Cerebellar nuclear complex (tissue), 1 donor: ENCODE measurements at regions not wholly inside any gene's neighbourhood (a gene's known extent, or its start where the extent isn't known, plus 50 kb on each side); places are given as distances from the start of the nearest gene placed in this dataset.
"Not testable (repeated sequence)": the region's sequence is repeated elsewhere in the genome, so short reads cannot be mapped to it uniquely, and the experiment has no call there.

Source experiments
- DNase-seq, 2 experiments: peaks; one replicate each; lab custom pipeline; 2025; lab: John Stamatoyannopoulos, UW

DNA sequence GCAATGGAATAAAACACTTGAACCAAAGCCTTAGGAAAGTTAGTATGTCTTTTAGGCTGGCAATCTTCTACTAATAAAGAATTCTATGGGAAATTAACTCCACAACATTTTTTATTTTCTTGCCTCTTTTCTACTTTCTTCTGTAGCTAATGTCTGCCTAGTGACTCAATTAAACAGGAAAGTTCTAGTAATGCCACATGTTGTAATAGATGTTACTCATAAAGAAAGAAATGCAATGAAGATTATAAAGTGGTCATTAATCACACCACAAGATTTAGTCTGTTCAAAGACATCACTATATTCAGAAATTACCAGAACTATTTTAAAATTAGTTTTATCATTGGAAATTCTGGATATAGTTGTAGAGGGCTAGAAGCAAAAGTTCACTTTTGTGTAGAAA is 329.7 kb downstream of the SI start:
- no peak for DNase-seq

DNA sequence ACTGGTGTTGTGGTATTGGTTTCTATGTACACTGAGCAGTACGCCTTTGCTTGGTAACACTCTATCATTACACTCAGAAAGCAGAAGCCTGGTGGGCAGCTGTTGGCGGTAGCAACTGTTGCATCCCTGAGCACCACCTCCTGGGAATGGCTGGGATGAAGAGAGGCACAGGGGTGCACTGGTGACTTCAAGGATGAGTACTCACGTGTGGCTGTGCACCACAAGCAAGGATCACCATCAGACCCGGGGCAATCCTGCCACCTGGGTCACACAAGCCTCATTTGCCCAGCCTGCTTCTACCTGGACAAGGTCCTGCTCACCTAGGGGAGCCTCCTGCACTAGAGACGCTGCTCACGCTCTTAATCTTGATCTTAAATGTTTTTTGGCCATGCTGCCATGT is 336.4 kb downstream of the SI start:
- DNase-seq, result no peak

- DNase-seq, result no peak
Measured at GRCh38 chr3:164737174-164737573, 341.1 kb downstream of the SI start.

- DNase-seq, result no peak
Measured at GRCh38 chr3:164732166-164732565, 346.1 kb downstream of the SI start.

- DNase-seq, result no peak
Measured at GRCh38 chr3:164730815-164731360, 347.4 kb downstream of the SI start.

DNA sequence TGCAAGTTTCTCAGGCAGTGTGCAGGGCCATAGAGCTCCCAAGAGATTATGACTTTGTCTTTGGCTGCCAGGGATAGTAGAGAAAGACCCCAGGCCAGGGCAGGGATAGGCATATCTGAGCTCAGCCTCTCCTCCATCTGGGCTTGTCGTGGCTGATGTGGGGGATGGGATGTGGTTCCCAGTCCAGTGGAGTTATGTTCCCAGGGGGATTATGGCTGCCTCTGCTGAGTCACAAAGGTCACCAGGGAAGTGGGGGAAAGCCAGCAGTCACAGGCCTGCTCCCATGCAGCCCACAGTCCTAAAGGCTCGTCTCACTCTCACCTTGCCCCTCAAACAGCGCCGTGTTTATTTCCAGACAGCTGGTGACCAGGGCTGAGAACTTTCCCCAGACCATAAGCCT is 354.9 kb downstream of the SI start:
- DNase-seq, result no peak

DNA sequence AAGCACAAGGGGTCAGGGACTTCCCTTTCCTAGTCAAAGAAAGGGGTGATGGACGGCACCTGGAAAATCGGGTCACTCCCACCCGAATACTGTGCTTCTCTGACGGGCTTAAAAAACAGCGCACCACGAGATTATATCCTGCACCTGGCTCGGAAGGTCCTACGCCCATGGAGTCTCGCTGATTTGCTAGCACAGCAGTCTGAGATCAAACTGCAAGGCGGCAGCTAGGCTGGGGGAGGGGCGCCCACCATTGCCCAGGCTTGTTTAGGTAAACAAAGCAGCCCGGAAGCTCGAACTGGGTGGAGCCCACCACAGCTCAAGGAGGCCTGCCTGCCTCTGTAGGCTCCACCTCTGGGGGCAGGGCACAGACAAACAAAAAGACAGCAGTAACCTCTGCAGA is 375.5 kb downstream of the SI start:
- DNase-seq, result not testable (repeated sequence)

GRCh38 chr3:164687902-164688301 is 390.4 kb downstream of the SI start:
- no peak for DNase-seq

DNA sequence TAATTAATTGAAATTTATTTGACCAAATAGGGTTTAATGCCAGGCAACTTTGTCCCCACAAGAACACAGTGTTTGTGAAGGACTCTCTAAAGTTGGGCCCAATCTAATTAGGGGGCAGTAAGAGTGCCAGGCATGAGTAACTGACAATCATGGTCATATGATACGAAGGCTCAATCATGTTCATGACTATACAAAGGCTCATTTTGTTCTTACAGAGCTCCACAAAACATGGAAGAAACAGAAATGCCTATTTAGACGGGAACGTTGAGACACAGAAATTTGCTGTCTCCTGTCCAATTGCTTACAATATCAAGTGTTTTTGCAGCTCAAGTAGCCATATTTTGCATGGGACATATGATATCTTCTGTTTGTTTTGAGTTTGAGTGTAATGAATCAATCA is 391.1 kb downstream of the SI start:
- DNase-seq, result no peak

DNA sequence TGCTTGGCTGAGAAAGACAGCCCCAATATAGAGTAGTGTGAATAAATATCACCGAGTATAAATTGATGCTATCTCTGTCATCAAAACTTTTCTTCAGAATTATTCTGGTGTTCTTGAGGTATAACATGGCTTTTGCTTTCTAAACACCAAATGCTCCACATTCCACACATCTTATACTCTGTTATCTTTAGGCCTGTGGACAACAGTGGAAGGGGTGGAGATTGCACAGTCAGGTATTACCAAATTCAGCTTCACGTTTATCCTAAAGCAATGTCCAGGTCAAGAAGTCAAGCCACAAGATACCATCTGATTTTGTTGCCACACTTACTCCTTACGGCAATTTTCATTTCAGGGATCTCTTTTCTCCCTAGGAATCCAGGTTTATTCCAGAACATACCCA is 394.8 kb downstream of the SI start:
- DNase-seq, result no peak

DNA sequence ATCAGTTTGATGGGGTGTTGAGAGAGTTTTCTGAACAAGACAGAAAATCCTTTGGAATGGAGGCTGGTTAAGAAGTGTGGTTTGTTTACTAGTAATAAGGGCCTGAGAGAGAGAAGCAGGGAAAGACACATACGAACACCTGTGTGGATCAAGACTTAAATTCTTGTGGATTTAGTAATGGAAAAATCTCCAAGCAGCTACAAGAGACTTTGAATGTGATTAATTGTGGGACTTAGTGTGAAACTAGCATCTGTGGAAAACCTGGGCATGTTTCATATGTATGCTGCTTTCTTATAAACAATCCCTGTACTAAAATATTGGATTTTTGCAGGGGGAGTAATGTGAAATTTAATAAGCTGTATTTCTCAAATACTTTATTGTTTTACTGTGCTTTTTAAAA is 399.1 kb downstream of the SI start:
- DNase-seq, result no peak

DNA sequence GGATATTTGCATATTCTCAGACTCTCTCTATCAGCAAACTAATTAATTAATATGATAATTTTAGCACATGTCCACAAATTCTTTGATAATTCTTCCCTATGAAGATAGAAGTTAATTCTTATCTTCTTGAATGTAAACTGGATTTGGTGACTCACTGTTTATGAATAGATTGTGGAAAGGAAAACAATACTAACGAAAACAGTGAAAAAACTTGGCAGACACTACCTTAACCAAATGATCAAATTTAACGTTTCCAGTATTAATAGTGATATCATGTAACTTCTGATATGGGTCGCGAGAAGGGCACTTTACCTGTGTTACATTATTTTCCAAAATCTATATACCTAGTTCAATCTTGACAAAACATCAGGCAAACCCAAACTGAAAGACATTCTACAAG is 401.0 kb downstream of the SI start:
- no peak for DNase-seq

DNA sequence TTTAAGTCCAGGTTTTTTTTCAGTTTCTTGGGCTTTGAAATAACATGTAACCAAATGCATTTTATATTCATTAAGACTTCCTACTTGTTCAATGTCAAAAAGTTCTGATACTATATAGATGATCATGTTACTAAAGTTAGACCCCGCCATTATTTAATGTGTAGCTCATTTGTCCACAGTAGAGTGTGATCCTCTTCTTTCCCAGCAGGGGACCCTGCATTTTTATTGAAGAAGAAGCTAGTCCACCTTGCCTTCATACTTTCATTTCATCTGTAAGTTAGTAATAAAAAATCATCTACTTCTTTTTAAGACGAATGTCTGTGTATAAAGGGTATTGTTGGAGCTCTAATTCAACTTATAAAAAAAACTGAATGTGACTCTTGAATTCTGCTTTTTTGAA is 404.6 kb downstream of the SI start:
- no peak for DNase-seq

- no peak for DNase-seq
Measured at GRCh38 chr3:164658125-164658524, 420.2 kb downstream of the SI start.

- DNase-seq, result no peak
Measured at GRCh38 chr3:164657631-164658030, 420.7 kb downstream of the SI start.

DNA sequence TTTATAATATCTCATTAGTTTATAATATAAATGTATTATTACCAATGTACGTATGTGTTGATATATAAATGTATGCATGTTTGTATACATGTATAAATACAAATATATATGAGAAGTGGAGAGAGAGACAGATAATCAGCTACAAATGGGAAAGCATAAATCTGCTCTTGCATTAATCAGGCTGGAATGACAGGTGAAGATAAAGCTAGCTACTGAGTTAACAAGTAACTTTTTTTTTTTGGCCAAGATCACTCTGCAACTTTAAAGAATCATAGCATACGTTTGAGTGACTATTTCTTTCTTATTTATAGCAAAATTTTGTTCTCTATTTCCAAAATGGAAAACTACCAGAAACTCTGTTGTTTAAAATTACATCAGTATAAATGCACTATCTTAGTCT is 422.8 kb downstream of the SI start:
- no peak for DNase-seq

DNA sequence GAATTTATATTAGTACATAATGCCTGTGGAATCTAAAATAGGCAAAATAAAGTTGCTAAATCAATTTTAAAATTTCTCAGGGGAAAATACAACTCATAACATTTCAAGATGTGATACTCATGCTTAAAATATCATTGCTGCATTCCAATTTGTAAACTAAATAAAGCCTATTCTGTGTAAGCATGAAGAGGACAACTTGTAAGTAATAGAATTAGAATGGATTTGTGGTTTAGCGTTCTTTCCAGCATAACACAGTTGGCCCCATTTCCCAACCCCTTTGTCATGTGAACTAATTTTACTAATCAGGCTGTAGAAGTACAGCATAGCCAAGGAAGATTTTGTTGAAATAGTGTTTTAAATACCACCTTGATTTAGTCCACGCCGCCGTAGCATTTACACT is 437.2 kb downstream of the SI start:
- DNase-seq, result no peak

DNA sequence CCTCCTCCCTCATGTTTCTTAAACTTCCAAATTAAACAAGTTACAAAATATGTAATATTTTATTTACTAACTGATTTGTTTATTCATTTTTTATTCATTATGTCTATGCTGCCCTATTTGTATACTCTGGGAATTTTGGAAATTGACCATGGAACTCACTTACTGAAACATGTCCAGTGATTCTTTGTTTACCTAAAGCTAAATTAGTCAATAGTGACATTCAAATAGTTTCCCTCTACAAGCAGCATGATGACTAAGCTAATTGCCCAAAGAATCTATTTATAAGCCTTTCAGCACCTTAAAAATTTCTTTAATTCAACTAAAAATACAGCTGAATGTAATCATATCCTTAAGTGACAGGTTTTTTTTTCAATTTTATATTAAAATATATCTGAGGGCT is 437.7 kb downstream of the SI start:
- DNase-seq, result no peak

DNA sequence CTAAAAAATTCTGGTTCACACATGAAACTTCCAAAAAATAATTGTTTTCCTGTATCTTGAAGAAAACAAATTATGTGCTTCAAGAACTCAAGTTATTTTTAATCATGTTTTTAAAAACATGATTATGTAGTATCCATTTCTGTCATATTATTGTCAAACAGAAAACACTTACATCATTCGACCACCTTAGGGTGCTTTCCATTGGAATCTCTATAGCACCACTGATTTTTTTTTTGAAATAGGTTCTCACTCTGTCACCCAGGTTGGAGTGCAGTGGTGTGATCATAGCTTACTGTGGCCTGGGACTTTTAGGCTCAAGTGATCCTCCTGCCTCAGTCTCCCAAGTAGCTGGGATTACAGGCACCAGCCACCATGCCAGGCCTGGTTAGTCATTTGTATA is 457.3 kb downstream of the SI start:
- DNase-seq, result no peak

GRCh38 chr3:164620423-164620822 is 457.9 kb downstream of the SI start:
- no peak for DNase-seq

GRCh38 chr3:164612751-164613150 is 465.5 kb downstream of the SI start:
- DNase-seq, result no peak

GRCh38 chr3:164608554-164609276 is 469.6 kb downstream of the SI start:
- no peak for DNase-seq

- DNase-seq, result no peak
Measured at GRCh38 chr3:164604687-164605086, 473.6 kb downstream of the SI start.

DNA sequence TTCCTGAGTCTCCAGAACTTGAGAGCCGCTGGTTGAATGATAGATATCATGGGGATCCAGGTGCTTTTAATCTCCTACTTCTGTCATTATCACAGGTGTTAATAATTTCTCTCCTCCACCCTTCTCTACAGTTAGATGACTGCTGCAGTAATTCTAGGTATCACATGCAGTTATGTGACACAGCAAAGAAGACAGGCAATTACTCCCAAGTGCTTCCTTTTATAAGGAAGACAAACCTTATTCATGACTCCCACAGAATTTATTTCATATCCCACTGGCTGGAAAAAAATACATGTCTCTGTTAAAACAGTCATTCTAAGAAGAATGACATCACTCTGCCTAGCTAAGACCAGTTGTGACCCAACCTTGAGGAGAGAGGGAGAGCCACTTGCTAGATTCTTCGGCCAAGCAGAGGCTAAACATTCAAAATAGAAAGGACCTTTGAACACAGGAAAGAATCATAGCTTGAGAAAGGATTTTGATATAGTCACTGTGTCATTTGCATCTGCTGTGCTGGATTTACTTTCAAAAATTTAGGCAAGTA is 500.6 kb downstream of the SI start:
- no peak for DNase-seq
